Left renal pelvis (tissue), 4 donors: ENCODE measurements at regions not wholly inside any gene's neighbourhood (a gene's known extent, or its start where the extent isn't known, plus 50 kb on each side); places are given as distances from the start of the nearest gene placed in this dataset.
"Not testable (repeated sequence)": the region's sequence is repeated elsewhere in the genome, so short reads cannot be mapped to it uniquely, and the experiment has no call there.

Source experiments
- DNase-seq, 4 donors: peaks; one replicate each; pipeline ENCODE4 v3.0.0-alpha.2; 2013; ENCODE audit warnings: low read depth in 4 of 4, low spot score in 3 of 4

- DNase-seq: no peak
These were observed 172.5 kb upstream of the PZP start for GRCh38 chr12:9380650-9381049.

DNA sequence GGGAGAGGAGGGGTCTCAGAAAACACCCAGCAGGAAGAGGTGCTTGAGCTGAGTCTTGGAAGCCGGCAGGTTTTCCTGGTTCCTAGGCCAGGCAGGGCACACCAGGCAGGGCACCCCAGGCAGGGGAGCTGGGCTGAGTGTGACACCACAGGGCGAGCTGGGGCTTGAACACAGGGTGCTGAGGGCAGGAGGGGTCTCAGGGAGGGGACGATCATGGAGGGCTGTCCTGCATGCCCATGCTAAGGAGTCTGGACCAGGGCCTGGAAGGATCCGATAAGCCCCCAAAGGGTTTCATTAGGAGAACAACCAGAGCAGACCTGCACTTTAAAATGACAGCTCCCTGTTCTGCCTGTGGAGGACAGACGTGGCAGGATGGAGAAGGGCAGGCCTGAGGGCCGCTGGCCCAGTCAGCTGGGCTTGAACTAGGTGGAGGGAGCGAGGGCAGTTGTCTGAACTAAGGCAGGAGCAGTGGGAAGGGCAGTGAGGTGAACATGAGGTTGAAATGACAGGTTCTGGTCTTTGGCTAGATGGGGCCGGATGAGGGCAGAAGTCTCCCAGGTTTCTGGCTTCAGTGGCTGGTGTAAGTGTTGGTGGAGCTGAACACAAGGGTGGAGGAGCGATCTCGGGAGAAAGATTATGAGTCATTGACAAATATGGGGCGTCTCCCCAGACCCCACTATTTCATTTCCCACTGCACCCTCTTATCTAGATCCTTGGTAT is 171.0 kb upstream of the PZP start:
- DNase-seq: no peak

GRCh38 chr12:9378430-9378835 is 170.2 kb upstream of the PZP start:
- no peak for DNase-seq

DNA sequence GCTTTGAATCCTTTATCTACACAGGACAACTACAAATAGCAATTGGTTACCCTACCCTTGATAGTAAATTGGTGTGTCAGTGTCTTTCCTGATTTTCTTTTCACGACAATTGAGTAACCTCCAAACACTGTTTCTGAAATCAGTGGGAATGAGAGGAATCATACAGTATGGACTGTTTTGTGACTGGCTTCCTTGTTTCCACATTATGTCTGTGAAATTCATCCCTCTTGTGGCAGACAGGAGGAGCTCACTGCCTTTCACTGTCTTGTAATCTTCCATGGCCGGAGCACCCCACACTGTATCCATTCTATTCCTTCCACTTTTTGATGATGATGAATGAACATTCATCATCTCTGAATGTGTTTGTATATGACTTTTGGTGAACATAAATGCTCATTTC is 164.0 kb upstream of the PZP start:
- no peak for DNase-seq

DNA sequence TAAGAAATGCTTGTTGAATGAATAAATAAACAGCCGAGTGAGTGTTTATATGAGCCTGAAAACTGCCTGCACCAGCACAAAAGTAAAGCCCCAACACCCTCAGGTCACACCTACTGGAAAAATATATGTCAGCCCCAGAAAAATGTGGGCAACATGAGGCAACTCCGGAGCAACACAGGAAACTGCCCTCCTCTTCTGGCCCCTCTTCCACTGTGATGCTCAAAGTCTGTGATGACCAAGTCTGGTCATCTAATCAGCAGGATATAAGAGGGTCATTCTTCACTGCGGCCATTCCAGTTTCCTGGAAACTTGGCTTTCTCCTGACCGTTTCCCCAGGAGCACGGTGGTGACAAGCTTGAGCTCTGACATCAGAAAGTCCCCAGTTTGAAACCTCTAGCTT is 159.6 kb upstream of the PZP start:
- DNase-seq: no peak

GRCh38 chr12:9367201-9367600 is 159.0 kb upstream of the PZP start:
- DNase-seq: no peak

DNA sequence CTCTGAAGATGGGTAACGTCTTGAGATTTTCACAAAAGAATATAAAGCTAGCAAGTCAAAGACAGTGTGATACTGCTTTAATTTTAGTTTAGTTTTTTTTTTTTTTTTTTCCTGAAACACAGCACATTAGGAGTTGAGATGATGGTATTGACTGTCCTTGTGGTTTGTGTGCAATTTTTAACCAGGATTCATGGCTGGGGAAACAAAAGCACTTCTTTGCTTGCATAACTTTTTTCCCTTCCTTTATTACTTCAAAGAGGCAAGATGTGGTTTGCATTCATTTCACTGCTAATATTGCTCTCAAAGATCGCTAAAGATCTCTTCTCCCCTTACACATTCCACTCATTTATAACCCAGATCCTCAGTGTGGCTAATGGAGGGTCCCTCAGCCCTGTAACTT is 157.1 kb upstream of the PZP start:
- no peak for DNase-seq

DNA sequence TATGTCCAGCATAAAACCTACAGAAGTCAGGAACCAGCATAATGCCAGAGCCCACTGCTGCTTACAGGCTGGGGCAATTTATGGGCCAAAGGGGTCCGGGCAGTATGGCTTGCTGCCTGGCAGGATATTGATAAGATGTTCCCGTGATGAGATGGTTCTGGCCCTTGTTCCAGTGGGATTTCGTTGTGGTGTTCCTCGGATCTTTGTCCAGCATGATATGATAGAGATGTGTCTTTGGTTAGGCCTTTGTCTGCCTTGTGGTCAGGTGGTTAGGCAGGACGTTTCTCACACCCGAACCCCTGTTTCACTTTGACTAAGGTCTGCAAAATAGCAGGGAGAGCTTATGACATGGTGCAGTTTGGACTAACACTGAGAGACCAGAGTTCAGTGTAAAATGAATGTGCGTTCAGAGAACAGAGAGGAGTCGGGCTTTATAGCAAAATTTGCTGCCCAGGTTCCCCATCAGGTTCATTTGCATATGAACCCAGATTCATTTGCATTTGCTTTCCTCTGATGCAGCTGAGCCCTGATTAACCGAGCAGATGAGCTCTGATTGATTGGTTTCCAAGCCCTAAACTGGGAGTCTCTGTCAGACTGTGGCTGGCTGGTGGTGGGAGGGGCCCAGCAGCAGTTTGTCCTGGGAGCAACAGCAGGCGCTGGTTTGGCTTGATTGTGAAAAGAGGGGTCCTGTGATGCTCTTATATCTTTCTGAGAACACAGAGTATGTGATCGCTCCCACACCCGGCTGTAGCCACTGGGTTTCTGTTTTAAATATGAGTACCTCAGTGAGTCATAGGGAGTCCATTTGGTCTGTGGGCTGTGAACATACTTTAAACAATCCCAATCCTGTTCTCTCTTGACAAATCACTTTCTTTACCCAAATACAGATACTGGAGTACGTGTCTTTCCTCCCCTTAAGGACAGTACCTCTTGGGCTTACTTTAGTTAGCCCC is 156.3 kb upstream of the PZP start:
- DNase-seq: no peak

- DNase-seq: no peak
These were observed 154.9 kb upstream of the PZP start for GRCh38 chr12:9363145-9363544.

- DNase-seq: no peak
These were observed 153.7 kb upstream of the PZP start for GRCh38 chr12:9361879-9362326.

GRCh38 chr12:9354009-9354754 is 146.0 kb upstream of the PZP start:
- DNase-seq: not testable (repeated sequence)

GRCh38 chr12:9351136-9351535 is 142.9 kb upstream of the PZP start:
- DNase-seq: no peak

DNA sequence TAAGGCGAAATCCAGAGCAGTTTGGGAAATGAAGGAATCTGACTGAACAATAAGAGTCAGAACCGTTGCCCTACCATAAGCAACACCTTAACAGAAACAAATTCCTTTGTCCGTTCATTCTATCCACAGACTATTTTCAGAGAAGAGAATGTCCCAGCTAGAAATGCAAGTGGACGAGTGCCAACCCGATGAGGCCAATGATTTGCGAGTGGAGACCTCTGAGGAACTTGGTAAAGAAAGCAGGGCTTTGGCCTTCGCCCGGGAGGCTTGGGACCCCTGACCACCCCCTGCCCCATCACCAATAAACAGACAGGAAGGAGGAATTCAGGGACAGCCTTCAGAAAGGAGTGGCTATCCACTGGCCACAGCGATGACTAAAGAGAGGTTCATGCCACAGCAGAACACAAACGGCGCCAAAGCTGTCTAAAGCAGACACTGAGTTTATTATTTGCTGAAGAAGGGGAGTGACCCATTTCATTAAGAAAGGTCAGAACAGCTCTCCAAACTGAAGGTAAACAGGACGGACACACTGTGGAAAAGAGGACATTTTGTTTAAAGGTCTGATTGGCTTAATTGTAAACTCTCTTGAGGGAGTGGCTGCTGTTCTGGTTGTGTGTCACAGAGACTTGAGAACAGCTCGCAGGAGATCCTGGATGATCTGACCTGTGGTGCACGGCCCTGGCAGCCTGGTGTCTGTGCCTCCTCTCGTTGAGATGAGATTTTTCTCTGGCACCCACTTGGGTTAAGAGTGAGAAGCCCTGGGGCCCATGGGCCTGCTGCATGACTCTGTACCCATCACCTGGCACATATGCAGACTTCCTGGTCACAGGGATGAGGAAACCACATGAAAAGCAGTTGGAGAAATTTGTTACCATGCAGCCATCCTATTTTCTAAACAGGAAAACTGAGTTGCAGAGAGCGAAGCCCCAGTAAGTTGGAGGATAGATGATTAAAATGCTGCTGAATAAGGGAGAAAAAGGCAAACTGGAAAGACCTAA is 142.0 kb upstream of the PZP start:
- DNase-seq: no peak

DNA sequence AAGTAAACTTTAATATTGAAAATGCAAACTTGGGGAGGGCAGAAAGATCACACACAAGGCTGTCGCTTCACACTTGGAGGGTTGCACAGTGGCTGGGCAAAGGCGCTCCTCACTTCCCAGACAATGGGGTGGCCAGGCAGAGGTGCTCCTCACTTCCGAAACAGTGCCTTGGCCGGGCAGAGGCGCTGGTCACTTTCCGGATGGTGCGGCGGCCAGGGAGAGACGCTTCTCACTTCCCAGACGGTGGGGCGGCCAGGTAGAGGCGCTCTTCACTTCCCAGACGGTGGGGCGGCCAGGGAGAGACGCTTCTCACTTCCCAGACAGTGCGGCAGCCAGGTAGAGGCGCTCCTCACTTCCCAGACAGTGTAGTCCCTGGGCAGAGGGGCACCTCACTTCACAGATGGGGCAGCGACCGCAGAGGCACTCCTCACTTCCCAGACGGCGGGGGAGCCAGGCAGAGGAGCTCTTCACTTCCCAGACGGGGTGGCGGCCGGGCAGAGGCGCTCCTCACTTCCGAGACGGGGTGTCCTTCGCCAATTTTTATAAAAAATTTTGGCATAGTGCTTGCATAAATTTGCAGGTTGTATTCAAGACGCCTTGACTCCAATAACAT is 140.8 kb upstream of the PZP start:
- no peak for DNase-seq

- DNase-seq: no peak
These were observed 139.3 kb upstream of the PZP start for GRCh38 chr12:9347328-9348127.

- DNase-seq: no peak
These were observed 138.7 kb upstream of the PZP start for GRCh38 chr12:9346866-9347327.

- no peak for DNase-seq
These were observed 137.0 kb upstream of the PZP start for GRCh38 chr12:9345171-9345570.

DNA sequence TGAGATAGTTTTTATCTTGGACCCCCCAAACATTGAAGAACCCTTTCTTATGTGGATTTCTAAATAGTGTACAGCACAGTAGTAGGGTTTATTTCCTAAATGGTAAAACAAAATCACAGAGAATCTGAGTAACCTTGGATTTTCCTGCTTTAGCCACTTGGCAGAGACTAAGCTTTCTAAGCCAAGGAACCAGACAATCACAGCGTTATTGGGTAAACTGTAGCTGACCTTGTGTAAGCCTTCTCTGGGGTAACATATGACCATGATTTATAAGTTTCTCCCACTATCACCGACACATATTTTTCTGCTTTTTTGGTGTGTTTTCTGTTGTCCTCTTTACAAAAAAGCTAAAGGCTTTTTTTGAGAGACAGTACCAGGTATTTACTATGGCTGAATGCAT is 136.3 kb upstream of the PZP start:
- DNase-seq: no peak

DNA sequence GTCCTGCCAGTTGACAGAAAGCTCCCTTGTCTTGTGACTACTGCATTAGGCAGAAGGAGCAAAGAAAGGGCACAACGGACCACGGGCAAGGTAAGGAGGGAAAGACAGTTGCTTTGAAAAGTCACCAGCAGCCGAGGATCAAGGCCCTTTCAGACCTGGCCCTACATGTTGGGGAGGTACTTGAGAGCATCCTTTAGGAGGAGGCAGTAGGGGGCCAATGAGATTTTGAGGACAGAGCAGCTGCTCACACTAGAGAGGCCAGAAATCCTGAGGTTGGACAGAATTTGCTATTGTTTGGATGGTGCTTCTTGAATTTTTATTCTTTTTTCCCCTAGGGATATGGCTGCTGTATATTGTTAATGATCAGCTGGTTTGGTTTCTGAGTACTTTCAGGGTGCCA is 135.5 kb upstream of the PZP start:
- DNase-seq: no peak
